ENCODE measurements at regions not wholly inside any gene's neighbourhood (a gene's known extent, or its start where the extent isn't known, plus 50 kb on each side); places are given as distances from the start of the nearest gene placed in this dataset.

- Histone ChIP-seq H3K9me3 (no peaks in the 10 kb centered on the region), H3K36me3 (no peaks in the 10 kb centered on the region), H3K4me1 (peaks cover 19 to 20% of the 10 kb centered on the region in 2 donors), H3K27ac (no peak overlapping the region), H3K27me3 (no peaks in the 10 kb centered on the region), H3K4me3 (replicated peaks in 1 of 3) (no peak overlapping the region)
- 94 to 95% methylated on average over 11 of the region's 11 CpGs for WGBS, 2 donors
- intact Hi-C loops (cut with DNase I): no loop called here
- no peak for DNase-seq
- no peak for TF ChIP-seq CTCF (IDR thresholded peaks at IDR 0.05)
- no peak for TF ChIP-seq POLR2A (IDR thresholded peaks at IDR 0.05)
Observed at GRCh38 chr2:8549273-8549922, 132.5 kb upstream of the ID2 start.

DNA sequence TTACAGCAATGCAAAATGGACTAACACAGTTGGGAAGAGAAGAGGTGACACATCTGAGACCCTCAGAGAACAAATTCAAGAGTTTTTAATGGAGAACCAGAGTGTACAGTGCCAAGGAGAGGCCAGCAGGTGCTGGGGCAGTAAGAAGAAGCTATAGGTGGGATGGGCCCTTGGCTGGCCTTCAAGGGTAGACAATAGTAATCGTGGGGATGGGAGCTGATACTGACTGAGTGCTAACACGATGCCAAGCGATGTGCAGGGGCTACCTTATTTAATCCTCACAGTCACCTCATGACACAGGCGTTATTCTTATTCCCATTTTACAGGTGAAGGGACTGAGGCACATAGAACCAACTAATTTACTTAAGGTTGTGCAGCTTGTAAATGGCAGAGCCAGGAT lies 131.9 kb upstream of the ID2 start:
- no peak overlapping the region for H3K27ac ChIP-seq
- DNase-seq: no peak
- no peaks in the 10 kb centered on the region for H3K27me3 ChIP-seq
- no peaks in the 10 kb centered on the region for H3K9me3 ChIP-seq
- intact Hi-C loops (cut with DNase I): no loop called here
- H3K36me3 ChIP-seq: no peaks in the 10 kb centered on the region
- no peak overlapping the region for H3K4me3 ChIP-seq (replicated peaks in 1 of 3)
- TF ChIP-seq POLR2A (IDR thresholded peaks at IDR 0.05): no peak
- no peak for TF ChIP-seq CTCF (IDR thresholded peaks at IDR 0.05)
- H3K4me1 ChIP-seq: peaks cover 19 to 20% of the 10 kb centered on the region in 2 donors
- WGBS, 2 donors: 95 to 99% methylated on average over 4 of the region's 4 CpGs

DNA sequence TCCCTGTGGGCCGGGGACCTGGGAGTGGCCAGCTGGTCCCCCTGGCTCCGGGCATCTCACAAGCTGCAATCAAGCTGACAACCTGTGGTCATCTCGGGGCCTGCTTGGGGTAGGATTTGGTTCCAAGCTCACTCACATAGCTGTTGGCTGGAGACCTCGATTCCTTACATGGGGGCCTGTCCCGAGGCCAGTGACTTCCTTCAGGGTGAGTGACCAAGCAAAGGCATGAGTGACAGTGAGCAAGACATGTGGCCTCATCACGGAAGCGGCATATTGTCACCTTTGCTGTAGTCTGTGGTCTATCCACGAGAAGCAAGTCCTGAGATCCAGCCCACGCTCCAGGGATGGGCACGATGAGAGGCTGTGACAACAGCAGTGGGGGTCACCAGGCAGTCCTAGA lies 131.4 kb upstream of the ID2 start:
- intact Hi-C loops (cut with DNase I): no loop called here
- WGBS, 2 donors: 93 to 100% methylated on average over 3 to 10 of the region's 10 CpGs

GRCh38 chr2:8550937-8551621 lies 130.8 kb upstream of the ID2 start:
- Histone ChIP-seq H3K4me1 (peaks cover 19 to 20% of the 10 kb centered on the region in 2 donors), H3K36me3 (no peaks in the 10 kb centered on the region), H3K9me3 (no peaks in the 10 kb centered on the region), H3K4me3 (replicated peaks in 1 of 3) (no peak overlapping the region), H3K27ac (peak overlapping the region in 1 of 3 donors; percentile 25), H3K27me3 (no peaks in the 10 kb centered on the region)
- WGBS, 2 donors: 87 to 88% methylated on average over 14 of the region's 14 CpGs
- no peak for DNase-seq
- TF ChIP-seq CTCF (IDR thresholded peaks at IDR 0.05) (no peak), POLR2A (IDR thresholded peaks at IDR 0.05) (no peak)
- intact Hi-C loops (cut with DNase I): no loop called here

More for the DNA sequence above, 131.4 kb upstream of the ID2 start:
- Histone ChIP-seq H3K27ac (no peak overlapping the region), H3K36me3 (no peaks in the 10 kb centered on the region), H3K27me3 (no peaks in the 10 kb centered on the region), H3K9me3 (no peaks in the 10 kb centered on the region), H3K4me3 (replicated peaks in 1 of 3) (no peak overlapping the region), H3K4me1 (peaks cover 19 to 20% of the 10 kb centered on the region in 2 donors)
- no peak for DNase-seq
- TF ChIP-seq POLR2A (IDR thresholded peaks at IDR 0.05) (no peak), CTCF (IDR thresholded peaks at IDR 0.05) (no peak)

GRCh38 chr2:8551622-8552074 lies 130.2 kb upstream of the ID2 start:
- DNase-seq: peak; percentile 55 to 69
- WGBS, 2 donors: 64 to 72% methylated on average over 8 of the region's 8 CpGs
- Histone ChIP-seq H3K4me1 (peaks cover 19 to 20% of the 10 kb centered on the region in 2 donors), H3K4me3 (replicated peaks in 1 of 3) (no peak overlapping the region), H3K9me3 (no peaks in the 10 kb centered on the region), H3K27ac (peak overlapping the region in 1 of 3 donors; percentile 25), H3K27me3 (no peaks in the 10 kb centered on the region), H3K36me3 (no peaks in the 10 kb centered on the region)
- no peak for TF ChIP-seq CTCF (IDR thresholded peaks at IDR 0.05)
- TF ChIP-seq POLR2A (IDR thresholded peaks at IDR 0.05): no peak
- intact Hi-C loops (cut with DNase I): no loop called here
